ENCODE measurements at regions not wholly inside any gene's neighbourhood (a gene's known extent, or its start where the extent isn't known, plus 50 kb on each side); places are given as distances from the start of the nearest gene placed in this dataset.
"Not testable (repeated sequence)": the region's sequence is repeated elsewhere in the genome, so short reads cannot be mapped to it uniquely, and the experiment has no call there.

DNA sequence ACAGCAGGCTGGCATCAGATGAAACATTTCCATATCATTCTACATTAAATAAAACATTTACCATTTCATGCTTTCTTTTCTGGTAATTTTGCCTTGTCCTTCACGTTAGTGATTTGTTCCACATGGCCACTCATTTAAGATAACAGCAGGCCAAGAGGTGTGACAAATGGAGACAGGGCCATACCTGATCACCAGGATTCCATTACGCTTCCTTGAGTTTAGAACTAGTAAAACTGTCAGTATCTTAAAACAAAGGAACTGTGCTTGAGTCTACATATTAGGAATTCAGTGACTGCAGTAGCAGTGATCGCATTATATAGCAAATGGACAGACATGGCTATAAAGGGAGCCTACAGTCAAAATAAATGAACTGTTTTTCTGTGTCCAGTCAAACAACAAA is 155.1 kb upstream of the FSHR start:
- no peak overlapping the region for H3K4me3 ChIP-seq
- H3K36me3 ChIP-seq: no peaks in the 10 kb centered on the region
- no peak for DNase-seq (ENCODE audit: low spot score in 2 of 2)
- intact Hi-C loops (cut with DNase I; ENCODE audit: low total_unique reads): no loop called here
- no peak overlapping the region for H3K27ac ChIP-seq
- no peaks in the 10 kb centered on the region for H3K9me3 ChIP-seq
- TF ChIP-seq POLR2AphosphoS5 (IDR thresholded peaks at IDR 0.05): no peak
- no peak for TF ChIP-seq POLR2A (IDR thresholded peaks at IDR 0.05)
- TF ChIP-seq, protein P1, sequence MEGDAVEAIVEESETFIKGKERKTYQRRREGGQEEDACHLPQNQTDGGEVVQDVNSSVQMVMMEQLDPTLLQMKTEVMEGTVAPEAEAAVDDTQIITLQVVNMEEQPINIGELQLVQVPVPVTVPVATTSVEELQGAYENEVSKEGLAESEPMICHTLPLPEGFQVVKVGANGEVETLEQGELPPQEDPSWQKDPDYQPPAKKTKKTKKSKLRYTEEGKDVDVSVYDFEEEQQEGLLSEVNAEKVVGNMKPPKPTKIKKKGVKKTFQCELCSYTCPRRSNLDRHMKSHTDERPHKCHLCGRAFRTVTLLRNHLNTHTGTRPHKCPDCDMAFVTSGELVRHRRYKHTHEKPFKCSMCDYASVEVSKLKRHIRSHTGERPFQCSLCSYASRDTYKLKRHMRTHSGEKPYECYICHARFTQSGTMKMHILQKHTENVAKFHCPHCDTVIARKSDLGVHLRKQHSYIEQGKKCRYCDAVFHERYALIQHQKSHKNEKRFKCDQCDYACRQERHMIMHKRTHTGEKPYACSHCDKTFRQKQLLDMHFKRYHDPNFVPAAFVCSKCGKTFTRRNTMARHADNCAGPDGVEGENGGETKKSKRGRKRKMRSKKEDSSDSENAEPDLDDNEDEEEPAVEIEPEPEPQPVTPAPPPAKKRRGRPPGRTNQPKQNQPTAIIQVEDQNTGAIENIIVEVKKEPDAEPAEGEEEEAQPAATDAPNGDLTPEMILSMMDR (IDR thresholded peaks at IDR 0.05): no peak
- no peaks in the 10 kb centered on the region for H3K27me3 ChIP-seq
- no peaks in the 10 kb centered on the region for H3K4me1 ChIP-seq

DNA sequence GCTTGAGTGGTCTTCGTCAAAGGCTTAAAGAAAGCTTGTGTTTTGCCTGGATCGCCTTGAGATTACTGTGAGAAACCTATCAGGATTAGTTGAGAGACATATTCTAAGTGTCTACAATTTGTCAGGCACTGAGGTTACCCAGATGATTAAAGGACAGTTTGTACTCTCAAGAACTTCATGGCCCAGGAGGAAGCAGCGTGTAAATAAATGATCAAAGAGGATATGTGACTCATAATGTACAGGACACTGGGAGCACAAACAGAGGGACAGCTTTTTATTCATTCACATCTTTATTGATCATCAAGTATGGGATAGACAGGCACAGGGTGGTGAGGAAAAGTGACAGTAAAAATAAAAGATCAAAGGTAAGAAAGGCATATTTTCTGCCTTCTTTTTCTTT is 152.6 kb upstream of the FSHR start:
- DNase-seq (ENCODE audit: low spot score in 2 of 2): no peak
- Histone ChIP-seq H3K27ac (no peak overlapping the region), H3K9me3 (no peaks in the 10 kb centered on the region), H3K4me3 (no peak overlapping the region), H3K27me3 (no peaks in the 10 kb centered on the region), H3K4me1 (no peaks in the 10 kb centered on the region), H3K36me3 (no peaks in the 10 kb centered on the region)
- TF ChIP-seq POLR2A (IDR thresholded peaks at IDR 0.05): no peak
- TF ChIP-seq, protein P1 (IDR thresholded peaks at IDR 0.05): no peak
- TF ChIP-seq POLR2AphosphoS5 (IDR thresholded peaks at IDR 0.05): no peak
- intact Hi-C loops (cut with DNase I; ENCODE audit: low total_unique reads): no loop called here

DNA sequence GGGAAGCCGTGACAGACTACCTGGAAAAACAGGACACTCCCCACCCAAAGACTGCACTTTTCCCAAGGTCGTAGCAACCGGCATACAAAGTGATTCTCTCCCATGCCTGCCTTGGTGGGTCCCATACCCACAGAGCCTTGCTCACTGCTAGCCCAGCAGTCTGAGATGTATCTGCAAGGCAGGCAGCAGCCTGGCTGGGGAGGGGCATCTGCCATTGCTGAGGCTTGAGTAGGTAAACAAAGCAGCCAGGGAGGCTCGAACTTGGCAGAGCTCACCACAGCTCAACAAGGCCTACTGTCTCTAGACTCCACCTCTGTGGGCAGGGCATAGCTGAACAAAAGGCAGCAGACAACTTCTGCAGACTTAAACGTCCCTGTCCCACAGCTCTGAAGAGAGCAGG is 144.4 kb upstream of the FSHR start:
- H3K27ac ChIP-seq; intact Hi-C loops (cut with DNase I; ENCODE audit: low total_unique reads); H3K27me3 ChIP-seq; H3K4me3 ChIP-seq; H3K36me3 ChIP-seq; H3K4me1 ChIP-seq; DNase-seq (ENCODE audit: low spot score in 2 of 2); H3K9me3 ChIP-seq: not testable (repeated sequence)

DNA sequence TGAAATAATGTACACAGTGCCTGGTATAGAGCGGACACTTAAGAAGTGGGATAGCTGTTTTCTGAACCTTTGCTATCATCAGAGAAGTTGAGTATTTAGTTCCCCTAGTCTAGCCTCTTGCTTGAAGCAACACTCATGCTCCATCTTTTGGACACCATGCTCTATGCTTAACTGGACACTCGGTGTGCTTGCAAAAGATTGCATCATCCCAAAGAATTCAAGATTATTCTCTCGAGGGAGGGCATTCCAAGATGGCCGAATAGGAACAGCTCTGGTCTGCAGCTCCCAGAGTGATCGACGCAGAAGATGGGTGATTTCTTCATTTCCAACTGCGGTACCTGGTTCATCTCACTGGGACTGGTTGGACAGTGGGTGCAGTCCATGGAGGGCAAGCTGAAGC is 143.9 kb upstream of the FSHR start:
- Histone ChIP-seq H3K27ac (no peak overlapping the region), H3K4me1 (no peaks in the 10 kb centered on the region), H3K9me3 (no peaks in the 10 kb centered on the region), H3K36me3 (no peaks in the 10 kb centered on the region), H3K4me3 (no peak overlapping the region), H3K27me3 (no peaks in the 10 kb centered on the region)
- intact Hi-C loops (cut with DNase I; ENCODE audit: low total_unique reads): no loop called here
- no peak for DNase-seq (ENCODE audit: low spot score in 2 of 2)
- TF ChIP-seq, protein P1 (IDR thresholded peaks at IDR 0.05): no peak
- TF ChIP-seq POLR2AphosphoS5 (IDR thresholded peaks at IDR 0.05): no peak
- no peak for TF ChIP-seq POLR2A (IDR thresholded peaks at IDR 0.05)

DNA sequence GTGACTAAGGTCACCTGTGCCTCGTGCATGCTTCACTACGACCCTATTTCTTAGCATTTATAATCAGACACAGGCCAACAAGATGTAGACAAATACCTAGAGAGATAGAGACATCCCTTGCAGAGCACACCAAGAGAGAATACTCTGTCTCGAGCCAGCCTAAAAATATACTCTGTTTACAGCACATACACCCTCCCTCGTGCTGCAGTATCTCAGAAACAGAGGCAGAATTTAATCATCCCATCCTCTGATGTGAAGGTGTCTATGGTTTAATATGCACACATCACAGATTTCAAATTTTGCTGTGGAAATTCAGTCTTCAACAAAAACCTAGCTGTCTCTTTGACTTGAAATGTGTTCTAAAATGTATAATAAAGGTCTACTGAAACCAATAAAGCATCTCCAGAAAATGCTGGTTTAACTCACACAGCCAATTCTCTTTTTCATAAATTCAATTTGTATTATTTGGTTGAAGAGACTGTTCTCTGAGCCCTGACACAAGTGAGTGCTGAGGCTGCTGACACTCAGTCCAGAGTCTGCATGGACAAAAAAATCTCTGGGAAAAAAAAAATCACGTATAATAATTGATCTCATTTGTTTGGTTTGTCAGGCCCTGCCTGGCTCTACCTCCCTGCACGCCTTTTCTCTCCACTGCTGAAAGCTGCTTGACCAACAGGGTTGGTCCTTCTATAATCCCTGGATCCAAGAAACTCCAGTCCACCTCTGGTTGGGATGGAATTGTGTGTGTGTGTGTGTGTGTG is 142.0 kb upstream of the FSHR start:
- Histone ChIP-seq H3K4me3 (no peak overlapping the region), H3K9me3 (no peaks in the 10 kb centered on the region), H3K36me3 (no peaks in the 10 kb centered on the region), H3K27me3 (no peaks in the 10 kb centered on the region), H3K27ac (no peak overlapping the region), H3K4me1 (no peaks in the 10 kb centered on the region)
- TF ChIP-seq, protein P1 (IDR thresholded peaks at IDR 0.05): no peak
- no peak for DNase-seq (ENCODE audit: low spot score in 2 of 2)
- intact Hi-C loops (cut with DNase I; ENCODE audit: low total_unique reads): no loop called here

DNA sequence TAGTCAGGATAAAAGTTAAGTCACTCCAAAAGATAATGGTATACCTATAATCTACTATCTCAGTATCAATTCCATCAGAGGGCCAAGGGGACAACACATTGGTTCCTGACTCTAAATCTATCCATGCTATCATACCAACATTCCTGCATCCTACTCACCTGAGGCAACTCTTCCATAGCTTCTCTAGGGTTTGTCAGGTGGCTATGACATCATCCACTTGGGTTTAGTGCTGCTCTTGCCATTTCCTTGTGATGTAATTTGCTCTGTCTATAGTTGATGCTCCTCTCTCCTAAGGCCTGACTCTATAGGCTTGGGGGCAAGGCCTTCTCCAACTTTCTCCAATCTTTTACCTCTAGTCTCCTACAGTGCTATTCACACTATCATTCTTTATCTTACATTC is 139.9 kb upstream of the FSHR start:
- Histone ChIP-seq H3K9me3 (no peaks in the 10 kb centered on the region), H3K27ac (no peak overlapping the region), H3K36me3 (no peaks in the 10 kb centered on the region), H3K27me3 (no peaks in the 10 kb centered on the region), H3K4me1 (no peaks in the 10 kb centered on the region), H3K4me3 (no peak overlapping the region)
- intact Hi-C loops (cut with DNase I; ENCODE audit: low total_unique reads): no loop called here
- TF ChIP-seq, protein P1 (IDR thresholded peaks at IDR 0.05): no peak
- no peak for TF ChIP-seq POLR2AphosphoS5 (IDR thresholded peaks at IDR 0.05)
- no peak for TF ChIP-seq POLR2A (IDR thresholded peaks at IDR 0.05)
- no peak for DNase-seq (ENCODE audit: low spot score in 2 of 2)
